GM18861 (cell line): ENCODE measurements at regions not wholly inside any gene's neighbourhood (a gene's known extent, or its start where the extent isn't known, plus 50 kb on each side); places are given as distances from the start of the nearest gene placed in this dataset.
"Not testable (repeated sequence)": the region's sequence is repeated elsewhere in the genome, so short reads cannot be mapped to it uniquely, and the experiment has no call there.

Experiments used
- ATAC-seq: cut with Tn5 transposase; IDR thresholded peaks from one replicate; pipeline ENCODE4 v1.9.1; 2021; ENCODE audit not compliant: unreplicated experiment

GRCh38 chr3:75118779-75119178 is 504.3 kb upstream of the CNTN3 start:
- no peak for ATAC-seq

DNA sequence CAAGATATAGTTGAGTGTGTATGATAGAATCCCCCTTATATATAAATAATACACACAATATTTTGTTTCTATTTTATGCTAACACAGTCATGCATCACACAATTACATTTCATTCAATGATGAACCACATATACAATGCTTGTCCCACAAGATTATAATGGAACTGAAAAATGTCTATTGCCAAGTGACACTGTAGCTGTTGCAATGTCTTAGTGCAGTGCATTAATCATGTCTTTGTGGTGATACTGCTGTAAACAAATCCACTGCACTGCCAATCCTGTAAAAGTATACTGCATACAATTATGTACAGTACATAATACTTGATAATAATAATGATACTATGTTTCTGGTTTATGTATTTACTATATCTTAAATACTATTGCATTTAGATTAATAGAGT is 512.1 kb upstream of the CNTN3 start:
- no peak for ATAC-seq

DNA sequence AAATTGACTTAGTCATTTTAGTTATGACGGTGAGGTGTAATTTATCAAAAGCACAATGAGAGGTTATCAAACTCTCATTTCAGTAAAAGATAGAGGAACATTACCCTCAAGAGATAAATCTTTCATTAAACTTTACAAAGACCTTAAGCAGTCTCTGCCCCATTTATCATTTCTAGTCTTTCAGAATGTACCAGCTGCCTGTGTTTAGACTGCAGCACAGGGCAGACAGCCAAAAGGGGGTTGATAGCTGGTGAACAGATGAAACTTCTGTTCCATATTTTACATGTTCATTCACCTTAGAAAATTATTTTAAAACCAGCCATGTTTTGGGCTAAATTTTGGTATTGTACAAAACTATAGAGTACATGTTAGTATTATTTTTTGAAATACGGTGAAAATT is 514.6 kb upstream of the CNTN3 start:
- ATAC-seq, result no peak

GRCh38 chr3:75136100-75136897 is 521.8 kb upstream of the CNTN3 start:
- ATAC-seq, result peak; percentile 52

DNA sequence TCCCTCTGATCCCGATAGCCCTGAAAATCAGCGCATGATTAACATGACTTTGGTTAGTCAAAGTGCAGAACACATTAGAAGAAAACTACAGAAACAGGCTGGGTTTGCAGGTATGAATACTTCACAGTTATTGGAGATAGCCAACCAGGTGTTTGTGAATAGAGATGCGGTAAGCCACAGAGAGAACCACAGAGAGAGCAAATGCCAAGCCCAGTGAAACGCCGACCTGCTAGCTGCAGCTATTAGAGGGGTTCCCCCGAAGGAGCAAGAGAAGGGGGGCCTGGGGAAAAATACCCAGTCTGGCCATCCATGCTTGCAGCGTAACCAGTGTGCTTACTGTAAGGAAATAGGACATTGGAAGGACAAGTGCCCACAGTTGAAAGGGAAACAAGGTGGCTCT is 523.9 kb upstream of the CNTN3 start:
- ATAC-seq, result no peak

DNA sequence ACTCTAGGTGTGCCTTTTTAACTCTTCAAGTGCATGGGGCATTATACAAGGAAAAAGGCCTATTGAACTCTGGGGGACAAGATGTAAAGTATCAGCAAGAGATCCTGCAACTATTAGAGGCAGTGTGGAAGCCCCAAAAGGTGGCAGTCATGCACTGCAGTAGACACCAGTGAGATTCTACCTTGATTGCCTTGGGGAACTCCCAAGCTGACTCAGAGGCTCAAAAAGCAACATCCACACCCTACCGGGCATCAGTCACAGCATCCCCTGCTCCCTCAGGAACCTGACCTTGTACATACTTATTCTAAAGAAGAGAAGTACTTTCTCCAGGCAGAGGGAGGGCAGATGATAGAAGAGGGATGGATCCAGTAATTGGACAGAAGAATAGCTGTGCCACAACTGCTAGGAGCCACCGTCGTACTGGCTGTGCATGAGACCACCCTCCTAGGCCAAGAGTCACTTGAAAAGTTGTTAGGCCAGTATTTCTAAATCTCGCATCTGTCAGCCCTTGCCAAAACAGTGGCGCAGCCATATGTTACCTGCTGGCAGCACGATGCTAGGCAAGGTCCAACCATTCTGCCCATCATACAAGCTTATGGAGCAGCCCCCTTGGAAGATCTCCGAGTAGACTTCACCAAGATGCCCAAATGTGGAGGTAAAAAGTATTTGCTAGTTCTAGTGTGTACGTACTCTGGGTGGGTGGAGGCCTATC is 523.1 kb upstream of the FRG2C start:
- no peak for ATAC-seq

GRCh38 chr3:75144406-75144805 is 519.7 kb upstream of the FRG2C start:
- no peak for ATAC-seq

DNA sequence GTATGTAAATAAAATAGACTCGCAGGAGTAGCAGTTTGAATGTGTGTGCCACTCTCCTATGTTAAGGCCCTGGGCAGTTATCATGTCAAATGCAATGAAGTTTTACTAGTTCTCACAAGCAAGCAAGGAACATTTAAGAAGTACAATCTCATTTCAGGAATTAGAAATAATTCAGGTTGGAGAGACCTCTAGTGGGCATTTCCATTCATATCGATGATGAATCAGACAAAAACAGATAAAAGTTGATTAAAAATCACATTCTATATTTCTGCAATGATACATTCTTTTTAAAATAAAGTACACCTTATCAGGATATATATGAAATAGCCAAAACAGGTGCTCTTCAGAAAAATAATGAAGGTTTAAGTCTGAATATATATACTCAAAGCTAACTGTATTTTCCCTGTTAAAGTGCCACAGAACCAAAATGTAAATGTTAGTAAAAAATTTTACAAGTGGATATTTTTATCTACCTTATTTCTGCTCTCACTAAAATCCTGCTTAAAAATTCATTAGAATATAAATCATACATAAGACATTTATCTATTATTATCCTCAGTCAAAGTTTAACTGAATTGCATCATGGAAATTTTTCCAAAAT is 492.4 kb upstream of the FRG2C start:
- no peak for ATAC-seq

GRCh38 chr3:75176937-75177336 is 487.2 kb upstream of the FRG2C start:
- ATAC-seq, result no peak

DNA sequence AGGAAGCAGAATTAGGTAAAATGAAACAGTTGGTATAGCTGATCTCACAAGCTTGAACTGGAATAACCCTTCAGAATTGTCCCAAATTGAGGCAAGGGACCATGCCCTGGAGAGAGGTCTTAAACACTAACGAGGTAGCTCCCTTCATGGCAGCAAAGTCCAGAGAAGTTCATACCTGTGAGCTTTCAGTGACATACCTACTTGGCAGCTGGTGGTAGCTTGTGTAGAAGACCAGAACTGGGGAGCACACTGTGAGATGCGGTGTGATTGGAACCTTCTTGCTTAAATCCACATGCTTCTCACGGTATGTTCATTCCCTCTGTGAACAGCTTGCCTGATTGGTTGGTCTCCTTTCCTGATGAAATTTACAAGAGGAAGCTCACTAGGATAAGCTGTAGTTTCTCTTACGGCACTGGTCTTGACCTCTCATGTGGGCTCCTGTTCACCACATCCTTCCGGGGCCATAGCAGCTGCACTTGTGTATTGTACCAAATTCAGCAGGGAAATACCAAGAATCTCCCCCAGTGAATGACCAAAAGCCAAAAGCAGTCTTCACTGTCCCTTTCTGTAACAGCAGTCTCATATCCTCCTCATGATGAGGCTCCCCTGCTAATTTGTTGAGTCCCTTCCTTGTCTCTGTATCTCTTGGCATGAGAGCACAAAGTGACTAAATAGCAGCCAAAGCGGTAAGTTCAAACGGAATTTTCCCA is 483.7 kb upstream of the FRG2C start:
- ATAC-seq, result peak; percentile 85

DNA sequence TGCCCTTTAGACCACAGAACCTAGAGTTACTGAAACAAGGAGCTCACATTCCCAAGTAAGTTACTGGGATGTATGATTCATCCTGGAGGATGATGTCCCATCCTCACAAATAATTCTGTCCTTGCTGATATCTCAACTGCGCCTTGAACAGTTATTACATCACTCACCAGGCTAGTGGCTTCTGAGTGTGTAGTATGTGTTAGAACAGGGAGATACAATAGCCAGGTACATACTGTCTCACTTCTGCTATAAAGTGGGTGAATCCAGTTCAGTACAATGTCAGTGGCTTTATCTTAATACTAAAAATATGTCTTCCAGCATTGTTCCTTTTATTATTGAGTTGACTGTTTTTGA is 483.2 kb upstream of the FRG2C start:
- no peak for ATAC-seq

DNA sequence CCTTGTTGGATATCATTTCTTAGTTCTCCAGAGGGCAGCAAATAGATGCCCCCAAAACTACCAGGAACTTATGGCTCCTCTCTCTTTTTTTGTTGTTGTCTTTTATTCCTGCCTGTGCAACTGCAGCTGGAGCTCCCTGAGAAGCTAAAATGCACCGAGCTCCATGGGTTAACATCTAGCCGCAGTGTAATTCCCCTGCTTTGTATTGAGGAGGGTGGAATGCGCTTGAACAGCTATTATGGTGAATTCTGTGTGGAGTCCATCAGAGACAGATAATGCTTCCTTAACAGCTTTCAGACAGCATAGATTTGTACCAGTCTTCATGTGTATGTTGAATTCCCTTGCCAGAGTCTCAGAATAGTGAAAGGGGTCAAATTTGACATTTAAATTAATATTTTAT is 475.2 kb upstream of the FRG2C start:
- ATAC-seq, result no peak

- peak; percentile 52 for ATAC-seq
Measured at GRCh38 chr3:75192146-75192616, 471.9 kb upstream of the FRG2C start.

- no peak for ATAC-seq
Measured at GRCh38 chr3:75193797-75194196, 470.3 kb upstream of the FRG2C start.

GRCh38 chr3:75214332-75214731 is 449.8 kb upstream of the FRG2C start:
- not testable (repeated sequence) for ATAC-seq

- ATAC-seq, result no peak
Measured at GRCh38 chr3:75218577-75218976, 445.6 kb upstream of the FRG2C start.

GRCh38 chr3:75220932-75221331 is 443.2 kb upstream of the FRG2C start:
- ATAC-seq, result no peak

DNA sequence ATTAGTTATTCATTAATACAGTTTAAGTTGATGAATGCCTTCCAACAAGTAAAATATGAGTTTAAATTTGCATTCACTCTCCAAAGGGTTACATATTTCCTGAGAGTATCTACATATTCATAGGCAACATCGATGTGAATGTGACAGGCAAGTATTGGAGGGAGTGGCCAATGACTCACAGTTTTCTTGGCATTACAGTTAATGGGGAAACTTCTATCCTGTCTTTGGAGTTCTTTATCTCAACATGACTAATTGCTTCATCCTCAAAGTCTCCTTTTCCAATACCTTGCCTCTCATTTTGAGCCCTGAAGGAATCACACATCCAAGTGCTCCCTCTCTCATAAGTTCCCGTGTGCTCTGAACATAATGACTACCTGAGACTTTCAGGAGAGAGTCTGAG is 439.7 kb upstream of the FRG2C start:
- no peak for ATAC-seq

- no peak for ATAC-seq
Measured at GRCh38 chr3:75232216-75232615, 431.9 kb upstream of the FRG2C start.

- ATAC-seq, result no peak
Measured at GRCh38 chr3:75235631-75236030, 428.5 kb upstream of the FRG2C start.

- ATAC-seq, result no peak
Measured at GRCh38 chr3:75237053-75237452, 427.1 kb upstream of the FRG2C start.
